HT1080 (cell line): ENCODE measurements at regions not wholly inside any gene's neighbourhood (a gene's known extent, or its start where the extent isn't known, plus 50 kb on each side); places are given as distances from the start of the nearest gene placed in this dataset.
A peak's percentile ranks its signal among the peaks of the same experiment; 100 is the strongest.

ENCODE experiments used
- DNase-seq: peaks from one replicate; pipeline ENCODE4 v3.0.0-alpha.2; 2015; ENCODE audit warnings: low read depth

DNA sequence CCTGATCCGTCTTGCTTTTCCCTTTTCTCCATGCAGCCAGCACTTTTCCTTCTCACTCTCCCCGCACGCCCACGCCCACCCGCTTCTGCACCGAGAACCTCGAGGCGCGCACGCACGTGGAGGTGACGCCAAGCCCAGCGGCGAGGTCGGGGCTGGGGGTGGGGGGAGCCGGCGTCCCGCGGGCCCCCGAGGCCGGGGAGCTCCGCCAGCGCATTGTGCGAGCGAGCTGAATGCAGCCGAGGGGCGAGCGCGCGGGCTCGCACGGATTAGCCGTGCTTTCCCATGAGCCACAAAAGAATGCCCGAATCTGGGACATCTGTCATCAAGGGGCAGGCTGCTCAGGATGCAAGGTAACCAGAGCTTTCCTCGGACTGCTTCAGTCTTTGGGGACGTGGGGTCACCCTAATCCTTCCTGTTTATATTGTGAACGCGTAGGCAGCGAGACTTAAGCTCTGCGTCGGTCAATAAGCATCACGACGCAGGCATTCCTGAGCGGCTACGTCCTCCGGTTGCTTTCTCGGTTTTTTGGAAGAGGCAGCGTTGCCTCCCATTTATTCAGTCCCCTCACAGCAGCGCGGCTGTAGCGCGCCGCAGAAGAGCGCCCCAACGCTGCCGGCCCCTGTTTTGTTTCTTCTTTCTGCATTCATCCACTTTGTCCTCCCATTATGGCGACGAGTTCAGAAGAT lies 67.3 kb upstream of the AKT3 start:
- DNase-seq, result no peak

DNA sequence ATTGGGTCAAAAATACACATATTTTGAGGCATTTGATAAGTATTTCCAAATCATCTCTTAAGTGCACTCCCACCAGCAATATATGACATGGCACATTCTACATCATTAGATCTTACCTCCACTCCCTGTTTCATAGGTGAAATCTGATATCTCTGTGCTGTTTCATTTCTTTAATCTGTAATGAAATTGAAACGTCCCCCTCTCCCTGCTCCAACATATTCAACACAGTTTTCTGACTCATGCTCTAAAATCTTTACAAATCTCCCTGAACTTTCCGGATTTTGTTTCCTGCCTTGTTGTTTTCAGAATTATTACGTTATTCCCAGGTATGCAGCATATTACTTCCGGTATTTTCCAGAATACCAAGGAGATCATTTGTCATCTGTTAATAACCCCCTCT lies 66.1 kb upstream of the AKT3 start:
- DNase-seq, result peak; percentile 60

GRCh38 chr1:243912347-243912746 lies 62.3 kb upstream of the AKT3 start:
- no peak for DNase-seq

GRCh38 chr1:243910607-243911006 lies 60.6 kb upstream of the AKT3 start:
- DNase-seq, result no peak

- DNase-seq, result peak; percentile 34
These were observed 53.9 kb upstream of the AKT3 start for GRCh38 chr1:243903895-243904294.

DNA sequence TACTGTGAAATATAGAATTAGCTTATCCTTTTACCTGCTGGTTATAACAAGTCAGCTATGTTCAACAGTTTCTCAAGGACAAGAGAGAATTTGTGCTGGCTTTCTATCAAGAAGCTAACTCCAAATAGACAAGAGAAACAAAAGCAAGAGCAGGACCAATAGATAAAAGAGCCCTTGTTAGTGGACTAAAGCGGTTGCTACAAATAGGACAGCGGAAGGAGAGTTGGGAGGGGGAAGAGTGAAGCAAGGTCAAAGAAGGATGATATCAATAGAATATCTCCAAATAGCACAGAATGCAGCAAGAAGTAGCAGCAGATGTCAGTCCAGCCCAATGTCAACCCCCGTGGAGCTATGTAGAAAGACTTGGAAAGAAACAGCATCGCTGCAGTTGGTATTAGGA lies 53.0 kb upstream of the AKT3 start:
- DNase-seq, result no peak

DNA sequence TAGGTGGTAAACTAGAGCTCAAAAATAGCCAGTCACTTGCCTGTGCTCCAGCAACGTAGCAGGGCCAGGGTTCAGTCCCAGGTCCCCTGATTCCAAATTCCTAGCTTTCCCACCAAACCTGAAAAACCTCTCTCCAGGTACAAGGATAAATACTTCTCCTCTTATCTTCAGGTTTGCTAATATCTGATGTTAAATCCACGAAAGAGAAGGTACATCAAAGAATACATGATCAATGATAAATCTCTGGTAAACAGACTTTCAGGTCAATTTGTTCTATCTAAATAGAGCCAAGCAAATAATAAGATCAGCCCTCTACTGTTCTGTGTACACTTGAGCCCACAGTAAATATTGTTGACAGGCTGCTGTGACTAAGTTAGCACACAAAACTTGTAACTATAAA lies 52.1 kb upstream of the AKT3 start:
- DNase-seq, result no peak
